ENCODE measurements at regions not wholly inside any gene's neighbourhood (a gene's known extent, or its start where the extent isn't known, plus 50 kb on each side); places are given as distances from the start of the nearest gene placed in this dataset.

DNA sequence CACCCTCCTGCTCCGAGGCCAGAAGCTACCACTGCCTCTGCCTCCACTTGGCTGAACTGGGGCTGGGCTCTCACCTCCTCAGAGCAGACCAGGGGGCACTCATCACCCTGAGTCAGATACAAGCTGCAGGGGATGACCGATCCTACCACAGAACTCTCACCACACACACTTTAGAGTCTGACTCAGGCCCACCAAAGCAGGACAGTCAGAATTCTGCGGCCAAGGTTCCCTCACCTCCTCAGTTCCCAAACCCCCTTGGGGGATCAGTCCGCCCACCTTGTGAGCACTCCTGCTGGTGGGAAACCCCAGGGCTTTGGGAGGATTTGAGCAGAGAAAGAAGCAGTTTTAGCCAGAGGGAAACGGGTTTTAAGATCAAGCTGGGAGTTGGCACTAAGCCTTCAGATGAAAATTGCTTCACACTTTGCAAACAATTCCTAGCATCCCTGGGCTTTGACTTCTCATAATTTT is 587.8 kb upstream of the JAG1 start (continued):
- TF ChIP-seq NFIC (IDR thresholded peaks at IDR 0.05; ENCODE audit: low read depth, low read length) (peak; percentile 52; the same call in 1 of the 2 replicates), MTA2 (IDR thresholded peaks at IDR 0.05; ENCODE audit: low read depth) (no peak), FOXM1 (IDR thresholded peaks at IDR 0.05; ENCODE audit: low read depth, low read length) (0 out of 2 replicates have a peak, but pooled peaks have one; percentile 39), CBFB (IDR thresholded peaks at IDR 0.05; ENCODE audit: low read depth) (0 out of 2 replicates have a peak, but pooled peaks have one; percentile 28), IKZF1 (conservative IDR thresholded peaks at IDR 0.05) (peak; percentile 70), GATAD2B (conservative IDR thresholded peaks at IDR 0.05; ENCODE audit: low read depth) (peak; percentile 66; the same call in 1 of the 2 replicates)
- TF ChIP-seq, protein P1, sequence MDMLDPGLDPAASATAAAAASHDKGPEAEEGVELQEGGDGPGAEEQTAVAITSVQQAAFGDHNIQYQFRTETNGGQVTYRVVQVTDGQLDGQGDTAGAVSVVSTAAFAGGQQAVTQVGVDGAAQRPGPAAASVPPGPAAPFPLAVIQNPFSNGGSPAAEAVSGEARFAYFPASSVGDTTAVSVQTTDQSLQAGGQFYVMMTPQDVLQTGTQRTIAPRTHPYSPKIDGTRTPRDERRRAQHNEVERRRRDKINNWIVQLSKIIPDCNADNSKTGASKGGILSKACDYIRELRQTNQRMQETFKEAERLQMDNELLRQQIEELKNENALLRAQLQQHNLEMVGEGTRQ (IDR thresholded peaks at IDR 0.05; ENCODE audit: borderline replicate concordance, low read depth, low read length), result no peak
- TF ChIP-seq, protein P2, sequence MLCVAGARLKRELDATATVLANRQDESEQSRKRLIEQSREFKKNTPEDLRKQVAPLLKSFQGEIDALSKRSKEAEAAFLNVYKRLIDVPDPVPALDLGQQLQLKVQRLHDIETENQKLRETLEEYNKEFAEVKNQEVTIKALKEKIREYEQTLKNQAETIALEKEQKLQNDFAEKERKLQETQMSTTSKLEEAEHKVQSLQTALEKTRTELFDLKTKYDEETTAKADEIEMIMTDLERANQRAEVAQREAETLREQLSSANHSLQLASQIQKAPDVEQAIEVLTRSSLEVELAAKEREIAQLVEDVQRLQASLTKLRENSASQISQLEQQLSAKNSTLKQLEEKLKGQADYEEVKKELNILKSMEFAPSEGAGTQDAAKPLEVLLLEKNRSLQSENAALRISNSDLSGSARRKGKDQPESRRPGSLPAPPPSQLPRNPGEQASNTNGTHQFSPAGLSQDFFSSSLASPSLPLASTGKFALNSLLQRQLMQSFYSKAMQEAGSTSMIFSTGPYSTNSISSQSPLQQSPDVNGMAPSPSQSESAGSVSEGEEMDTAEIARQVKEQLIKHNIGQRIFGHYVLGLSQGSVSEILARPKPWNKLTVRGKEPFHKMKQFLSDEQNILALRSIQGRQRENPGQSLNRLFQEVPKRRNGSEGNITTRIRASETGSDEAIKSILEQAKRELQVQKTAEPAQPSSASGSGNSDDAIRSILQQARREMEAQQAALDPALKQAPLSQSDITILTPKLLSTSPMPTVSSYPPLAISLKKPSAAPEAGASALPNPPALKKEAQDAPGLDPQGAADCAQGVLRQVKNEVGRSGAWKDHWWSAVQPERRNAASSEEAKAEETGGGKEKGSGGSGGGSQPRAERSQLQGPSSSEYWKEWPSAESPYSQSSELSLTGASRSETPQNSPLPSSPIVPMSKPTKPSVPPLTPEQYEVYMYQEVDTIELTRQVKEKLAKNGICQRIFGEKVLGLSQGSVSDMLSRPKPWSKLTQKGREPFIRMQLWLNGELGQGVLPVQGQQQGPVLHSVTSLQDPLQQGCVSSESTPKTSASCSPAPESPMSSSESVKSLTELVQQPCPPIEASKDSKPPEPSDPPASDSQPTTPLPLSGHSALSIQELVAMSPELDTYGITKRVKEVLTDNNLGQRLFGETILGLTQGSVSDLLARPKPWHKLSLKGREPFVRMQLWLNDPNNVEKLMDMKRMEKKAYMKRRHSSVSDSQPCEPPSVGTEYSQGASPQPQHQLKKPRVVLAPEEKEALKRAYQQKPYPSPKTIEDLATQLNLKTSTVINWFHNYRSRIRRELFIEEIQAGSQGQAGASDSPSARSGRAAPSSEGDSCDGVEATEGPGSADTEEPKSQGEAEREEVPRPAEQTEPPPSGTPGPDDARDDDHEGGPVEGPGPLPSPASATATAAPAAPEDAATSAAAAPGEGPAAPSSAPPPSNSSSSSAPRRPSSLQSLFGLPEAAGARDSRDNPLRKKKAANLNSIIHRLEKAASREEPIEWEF (IDR thresholded peaks at IDR 0.05; ENCODE audit: insufficient replicate concordance, low read depth, low read length), result peak; percentile 50

Measured in GM12878 (cell line).